Astrocyte of the spinal cord (primary cell): ENCODE measurements at regions not wholly inside any gene's neighbourhood (a gene's known extent, or its start where the extent isn't known, plus 50 kb on each side); places are given as distances from the start of the nearest gene placed in this dataset.
"Not testable (repeated sequence)": the region's sequence is repeated elsewhere in the genome, so short reads cannot be mapped to it uniquely, and the experiment has no call there.

Source experiments
- DNase-seq: peaks from one replicate; pipeline ENCODE4 v3.0.0; 2011; ENCODE audit warnings: low read depth, low spot score
- H3K4me3 ChIP-seq: 2 replicates; pipeline ENCODE4 v1.5.1; 2011; ENCODE audit warnings: low read depth, mild to moderate bottlenecking, low read length, moderate library complexity
- in situ Hi-C: cut with HindIII; loops from 2 replicates; pipeline ENCODE4 v1.10.0; 2017; ENCODE audit warnings: low sequenced_read_pairs
- TF ChIP-seq, protein P1 (sequence below): IDR thresholded peaks from 2 replicates; pipeline ENCODE4 v1.5.1; 2012; ENCODE audit warnings: low read depth, mild to moderate bottlenecking, low read length, inconsistent platforms

DNA sequence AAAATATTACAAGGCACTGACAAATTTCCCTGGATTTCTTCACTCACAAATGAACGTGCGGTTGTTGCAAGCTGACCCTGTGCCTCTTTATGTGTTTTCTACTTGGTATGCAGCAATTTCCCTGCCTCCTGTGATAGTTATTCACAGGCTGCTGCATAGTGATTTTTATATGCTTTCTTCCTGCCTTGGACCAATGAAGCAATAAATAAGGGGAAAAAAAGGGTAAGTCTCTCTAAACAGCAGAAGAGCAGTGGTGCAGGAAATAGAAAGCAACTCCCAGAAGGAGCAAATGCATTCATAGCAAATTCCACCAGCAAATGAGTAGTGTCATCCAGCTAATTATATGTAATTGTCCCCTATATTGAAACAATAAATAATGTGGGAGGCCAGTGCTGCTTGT, 737.9 kb downstream of the GALC start:
- DNase-seq, result no peak
- H3K4me3 ChIP-seq, result no peak overlapping the region
- TF ChIP-seq, protein P1, sequence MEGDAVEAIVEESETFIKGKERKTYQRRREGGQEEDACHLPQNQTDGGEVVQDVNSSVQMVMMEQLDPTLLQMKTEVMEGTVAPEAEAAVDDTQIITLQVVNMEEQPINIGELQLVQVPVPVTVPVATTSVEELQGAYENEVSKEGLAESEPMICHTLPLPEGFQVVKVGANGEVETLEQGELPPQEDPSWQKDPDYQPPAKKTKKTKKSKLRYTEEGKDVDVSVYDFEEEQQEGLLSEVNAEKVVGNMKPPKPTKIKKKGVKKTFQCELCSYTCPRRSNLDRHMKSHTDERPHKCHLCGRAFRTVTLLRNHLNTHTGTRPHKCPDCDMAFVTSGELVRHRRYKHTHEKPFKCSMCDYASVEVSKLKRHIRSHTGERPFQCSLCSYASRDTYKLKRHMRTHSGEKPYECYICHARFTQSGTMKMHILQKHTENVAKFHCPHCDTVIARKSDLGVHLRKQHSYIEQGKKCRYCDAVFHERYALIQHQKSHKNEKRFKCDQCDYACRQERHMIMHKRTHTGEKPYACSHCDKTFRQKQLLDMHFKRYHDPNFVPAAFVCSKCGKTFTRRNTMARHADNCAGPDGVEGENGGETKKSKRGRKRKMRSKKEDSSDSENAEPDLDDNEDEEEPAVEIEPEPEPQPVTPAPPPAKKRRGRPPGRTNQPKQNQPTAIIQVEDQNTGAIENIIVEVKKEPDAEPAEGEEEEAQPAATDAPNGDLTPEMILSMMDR, result no peak
- in situ Hi-C loops, result no loop called here

DNA sequence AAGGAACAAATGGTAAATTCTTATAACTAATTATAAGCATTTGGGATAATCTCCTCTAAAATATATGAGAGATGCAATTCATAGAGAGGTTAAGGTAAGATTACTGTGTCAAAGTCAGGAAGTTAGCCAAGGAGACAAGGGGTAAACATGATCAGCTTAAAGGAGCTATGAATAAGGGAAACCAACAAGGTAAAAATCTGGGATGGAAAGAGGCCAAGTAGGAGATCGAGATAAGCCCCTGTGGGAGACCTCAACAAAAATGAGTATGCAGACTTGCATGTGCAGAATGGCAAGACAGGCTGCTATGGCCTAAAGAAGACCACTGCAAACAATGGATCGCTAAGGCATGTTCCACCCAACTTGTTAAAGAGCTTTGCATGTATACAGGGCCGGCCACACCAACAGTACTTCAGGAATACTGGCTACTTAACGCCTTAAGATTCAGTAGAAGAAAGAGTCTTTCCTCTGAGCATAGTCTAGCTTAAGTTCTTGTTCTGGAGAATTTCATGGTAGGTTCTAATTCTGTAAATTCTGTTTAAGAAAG, 738.6 kb downstream of the GALC start:
- H3K4me3 ChIP-seq, result no peak overlapping the region
- no peak for DNase-seq
- in situ Hi-C loops, result no loop called here
- TF ChIP-seq, protein P1, result no peak

DNA sequence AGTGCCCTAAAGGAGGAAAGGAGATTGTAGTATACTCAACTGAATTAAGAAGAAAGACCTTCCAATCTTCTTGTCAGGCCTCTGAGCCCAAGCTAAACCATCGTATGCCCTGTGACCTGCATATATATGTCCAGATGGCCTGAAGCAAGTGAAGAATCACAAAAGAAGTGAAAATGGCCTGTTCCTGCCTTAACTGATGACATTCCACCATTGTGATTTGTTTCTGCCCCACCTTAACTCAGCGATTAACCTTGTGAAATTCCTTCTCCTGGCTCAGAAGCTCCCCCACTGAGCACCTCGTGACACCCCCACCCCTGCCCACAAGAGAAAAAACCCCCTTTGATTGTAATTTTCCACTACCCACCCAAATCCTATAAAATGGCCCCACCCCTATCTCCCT, 739.2 kb downstream of the GALC start:
- DNase-seq, H3K4me3 ChIP-seq, in situ Hi-C loops: not testable (repeated sequence)

DNA sequence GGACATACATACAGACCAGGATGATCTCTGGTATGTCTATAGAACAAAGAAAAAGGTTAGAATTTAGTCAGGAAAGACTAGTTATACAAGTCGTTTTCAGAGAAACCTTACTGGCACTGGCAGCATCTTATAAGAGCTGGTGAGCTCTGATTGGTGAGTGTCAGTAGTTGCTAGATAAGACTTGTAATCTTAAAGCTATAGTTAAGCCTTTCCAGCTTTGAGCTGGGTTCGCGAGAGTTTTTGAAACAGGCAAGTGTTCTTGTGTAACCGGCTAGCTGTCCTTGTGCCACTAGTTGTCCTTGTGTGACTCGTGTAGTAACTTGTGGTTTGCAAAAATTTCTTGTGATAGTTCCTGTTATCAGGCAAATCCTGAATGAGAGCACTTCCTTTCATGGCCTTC, 740.9 kb downstream of the GALC start:
- DNase-seq, result no peak
- TF ChIP-seq, protein P1, result no peak
- no peak overlapping the region for H3K4me3 ChIP-seq
- in situ Hi-C loops, result no loop called here

DNA sequence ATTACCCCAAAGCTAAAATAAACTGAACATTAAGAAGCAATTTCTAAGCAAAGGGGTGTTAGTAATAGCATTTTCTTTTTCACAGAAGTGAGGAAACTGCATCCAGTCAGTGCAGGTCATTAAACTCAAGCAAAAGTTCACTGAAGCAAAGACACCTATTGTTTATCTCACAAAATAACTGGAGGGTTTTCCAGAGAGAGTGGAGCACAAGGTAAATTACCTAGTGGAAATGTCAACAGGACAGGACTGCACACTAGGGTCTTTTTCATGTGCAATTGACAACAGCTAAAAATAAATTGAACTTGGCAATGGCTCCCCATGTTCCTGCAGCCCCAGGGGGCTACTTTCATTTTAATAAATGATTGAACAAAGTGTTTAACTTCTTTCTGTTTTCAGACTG, 742.0 kb downstream of the GALC start:
- DNase-seq, result no peak
- TF ChIP-seq, protein P1, result no peak
- in situ Hi-C loops, result no loop called here
- H3K4me3 ChIP-seq, result no peak overlapping the region

DNA sequence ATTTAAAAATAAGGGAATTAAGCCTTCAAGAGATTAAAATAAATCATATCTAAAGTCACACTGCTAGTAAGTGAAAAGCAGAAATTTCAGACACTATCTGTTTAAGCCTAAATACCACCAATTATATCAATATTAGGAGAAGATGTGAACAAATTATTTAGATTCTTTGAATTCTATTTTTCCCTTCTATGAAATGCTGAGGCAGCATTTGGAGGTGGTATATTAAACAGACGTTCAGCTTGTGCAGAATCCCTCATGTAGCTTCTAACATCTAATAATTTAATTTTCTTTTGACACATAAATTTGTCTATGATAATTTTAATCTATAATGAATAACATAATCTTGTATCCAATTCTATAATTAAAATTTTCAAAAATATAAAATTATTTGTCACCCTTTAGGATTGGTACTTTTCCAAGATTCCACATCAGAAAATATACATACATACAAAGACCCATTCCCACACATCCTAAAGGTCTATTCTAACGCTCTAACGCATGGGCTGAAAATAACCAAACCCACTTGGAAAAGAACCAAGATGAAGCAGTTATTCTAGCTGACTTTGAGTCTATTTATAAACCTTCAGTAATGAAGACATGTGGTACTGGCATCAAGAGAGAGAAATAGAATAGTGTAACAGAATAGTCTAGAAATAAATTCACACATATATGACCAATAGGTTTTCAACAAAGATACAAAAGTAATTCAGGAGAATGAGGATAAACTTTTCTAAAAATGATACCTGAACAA, 751.8 kb downstream of the GALC start:
- no peak overlapping the region for H3K4me3 ChIP-seq
- in situ Hi-C loops, result no loop called here
- DNase-seq, result no peak
- TF ChIP-seq, protein P1, result no peak

GRCh38 chr14:87240319-87240718, 752.7 kb downstream of the GALC start:
- in situ Hi-C loops, DNase-seq, H3K4me3 ChIP-seq: not testable (repeated sequence)
